GM19043 (cell line): ENCODE measurements at regions not wholly inside any gene's neighbourhood (a gene's known extent, or its start where the extent isn't known, plus 50 kb on each side); places are given as distances from the start of the nearest gene placed in this dataset.

ENCODE experiments used
- ATAC-seq: cut with Tn5 transposase; IDR thresholded peaks from one replicate; pipeline ENCODE4 v1.9.1; 2021; ENCODE audit warnings: low read depth; ENCODE audit not compliant: unreplicated experiment

DNA sequence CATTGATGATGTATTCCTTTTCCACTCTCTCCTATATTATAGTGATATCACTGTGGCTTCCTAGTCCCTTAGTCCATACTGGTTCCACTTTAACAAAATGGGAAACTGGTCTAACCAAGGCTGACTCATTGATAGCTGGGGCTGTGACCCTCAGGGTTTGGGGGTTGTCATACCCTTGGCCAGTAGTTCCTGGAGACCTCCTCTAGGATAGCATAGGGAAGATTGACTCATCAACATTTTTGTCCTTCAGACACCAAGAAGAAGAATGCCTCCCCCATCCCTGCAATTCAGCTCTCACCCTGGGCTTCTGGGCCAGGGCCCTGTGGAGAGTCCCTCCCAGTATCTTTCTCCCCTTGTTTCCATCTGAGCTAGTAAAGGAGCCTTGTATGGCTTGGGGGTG is 68.8 kb upstream of the PRPS1 start:
- ATAC-seq = no peak

DNA sequence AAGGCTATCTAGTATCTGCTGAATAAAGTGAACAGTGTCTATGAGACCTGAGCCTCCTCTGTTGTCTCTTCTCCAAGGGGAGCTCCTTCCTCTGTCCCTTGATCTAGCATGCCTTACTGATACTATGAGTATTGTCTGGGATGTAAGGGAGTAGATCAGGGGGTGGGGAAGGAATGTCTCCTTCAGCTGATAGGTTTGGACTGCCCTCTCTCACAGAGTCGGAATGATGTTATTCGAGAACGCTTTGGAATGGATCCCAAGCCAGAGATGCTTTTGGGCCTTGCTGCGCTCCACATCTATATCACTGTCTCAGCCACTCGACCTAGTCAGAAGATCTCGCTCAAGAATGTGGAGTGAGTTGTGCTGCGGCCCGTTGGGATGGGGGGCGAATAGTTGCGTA is 68.3 kb upstream of the PRPS1 start:
- ATAC-seq = no peak

- ATAC-seq = no peak
Observed at GRCh38 chrX:107560980-107561379, 67.3 kb upstream of the PRPS1 start.

DNA sequence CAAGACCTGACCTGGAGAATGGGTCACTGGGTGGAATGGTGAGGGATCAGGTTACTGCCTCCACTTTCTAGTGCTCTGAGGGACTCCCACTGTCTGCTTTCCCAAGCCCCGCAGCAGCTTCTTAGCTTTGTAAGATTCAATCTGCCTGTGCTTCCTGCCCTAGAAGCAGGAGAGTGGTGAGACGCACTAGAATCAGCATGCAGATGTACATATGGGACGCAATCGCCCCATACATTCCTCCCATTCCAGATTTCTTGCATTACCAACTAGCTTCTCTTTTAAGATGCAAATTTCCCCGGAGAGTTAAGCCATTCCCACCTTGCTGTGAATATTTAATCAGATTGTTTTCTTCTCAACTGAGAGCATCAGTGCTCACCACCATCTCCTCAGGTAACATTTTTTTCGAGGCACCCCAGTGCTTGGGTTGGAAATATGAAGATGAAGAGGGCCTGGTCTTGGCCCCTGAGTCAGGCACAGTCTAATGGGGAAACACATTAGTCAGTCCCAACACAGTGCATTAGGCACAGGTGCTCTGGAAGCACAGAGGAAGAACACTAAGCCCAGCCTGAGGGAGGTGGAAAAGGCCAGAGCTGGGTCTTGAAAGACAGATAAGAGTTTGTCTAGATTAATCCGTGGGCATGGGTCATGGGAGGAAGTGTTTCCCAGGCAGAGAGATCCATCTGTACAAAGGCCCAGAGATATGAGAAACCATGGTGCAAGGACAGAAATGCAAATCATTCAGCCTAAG is 66.7 kb upstream of the PRPS1 start:
- ATAC-seq = no peak

- no peak for ATAC-seq
Observed at GRCh38 chrX:107562482-107562881, 65.8 kb upstream of the PRPS1 start.

GRCh38 chrX:107563824-107564223 is 64.5 kb upstream of the PRPS1 start:
- ATAC-seq = no peak

- no peak for ATAC-seq
Observed at GRCh38 chrX:107565015-107565414, 63.3 kb upstream of the PRPS1 start.

GRCh38 chrX:107565931-107566603 is 62.2 kb upstream of the PRPS1 start:
- no peak for ATAC-seq

GRCh38 chrX:107566604-107567262 is 61.6 kb upstream of the PRPS1 start:
- no peak for ATAC-seq

DNA sequence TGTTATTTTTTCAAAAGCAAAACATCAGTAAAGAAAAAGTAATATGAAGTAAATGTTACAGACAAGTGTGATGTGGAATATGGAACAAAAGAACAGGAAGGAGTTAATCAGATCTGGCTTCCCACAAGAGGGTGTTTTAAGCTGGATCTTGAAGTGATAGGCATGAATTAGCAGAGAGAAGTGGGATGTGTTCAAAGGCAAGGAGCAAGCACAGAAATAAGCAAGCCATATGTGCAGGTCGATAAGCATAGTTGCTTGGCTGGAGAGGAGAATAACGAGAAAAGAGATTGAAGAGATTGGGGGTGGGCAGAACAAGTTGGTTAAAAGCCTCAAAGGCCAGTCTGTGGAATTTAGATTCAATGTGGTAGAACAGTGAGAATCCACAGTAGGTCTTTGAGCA is 60.9 kb upstream of the PRPS1 start:
- no peak for ATAC-seq

GRCh38 chrX:107571296-107571998 is 56.9 kb upstream of the PRPS1 start:
- ATAC-seq = no peak

DNA sequence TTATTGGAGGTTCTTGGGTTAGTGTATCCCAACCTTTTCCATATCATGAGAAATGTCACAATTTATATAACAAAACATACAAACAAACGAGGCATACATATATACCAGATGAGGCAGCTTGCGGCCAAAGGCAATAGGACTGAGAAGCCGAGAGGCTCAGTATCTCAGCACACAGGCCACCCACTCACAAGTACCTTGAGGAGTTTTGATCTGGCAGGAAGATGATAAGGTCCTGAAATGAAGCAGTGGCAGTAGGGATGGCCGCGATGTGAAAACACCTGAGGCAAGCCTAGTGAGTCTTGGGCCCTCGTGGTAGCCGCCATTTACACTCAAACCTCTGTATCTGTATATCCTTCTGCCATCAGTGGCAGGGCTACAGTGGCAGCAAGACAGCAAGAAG is 55.3 kb upstream of the PRPS1 start:
- ATAC-seq = no peak

GRCh38 chrX:107574054-107574683 is 54.1 kb upstream of the PRPS1 start:
- ATAC-seq = no peak

DNA sequence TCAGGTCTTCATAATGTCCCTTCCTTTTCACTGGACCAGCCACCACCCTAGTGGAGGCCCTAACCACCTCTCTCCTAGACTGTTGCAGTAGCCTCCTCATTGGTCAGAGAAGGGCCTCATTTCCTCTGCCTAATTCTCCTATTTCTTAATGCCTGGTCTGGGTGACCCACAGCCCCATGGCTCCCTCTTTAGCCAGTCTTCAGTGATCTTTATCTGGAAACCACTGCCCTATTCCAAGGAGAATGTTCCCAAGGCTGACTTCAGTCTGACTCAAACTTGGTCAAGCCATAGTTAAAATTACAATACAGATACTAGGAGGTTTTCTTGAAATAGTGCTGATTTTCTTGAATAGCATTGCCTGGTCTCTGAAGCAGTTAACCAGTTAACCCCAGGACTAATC is 53.6 kb upstream of the PRPS1 start:
- no peak for ATAC-seq

DNA sequence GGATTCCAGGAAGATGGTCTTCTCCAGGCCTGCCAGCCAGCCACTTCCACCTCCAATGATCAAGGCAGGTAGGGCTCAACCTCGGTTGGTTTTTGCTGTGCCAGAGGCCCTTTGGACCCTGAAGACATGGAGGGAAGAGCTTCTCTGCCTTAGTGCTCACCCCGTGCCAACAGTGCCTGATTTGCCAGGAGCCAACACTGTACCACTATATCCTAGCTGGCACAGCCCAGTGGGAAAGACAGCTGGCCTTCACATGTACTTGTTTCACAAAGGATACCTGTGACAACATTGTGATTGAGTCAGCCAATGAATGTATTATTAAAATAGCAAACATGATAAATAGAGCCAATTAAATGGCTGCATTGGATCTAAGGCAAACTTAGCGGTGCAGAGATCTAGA is 51.9 kb upstream of the PRPS1 start:
- no peak for ATAC-seq

GRCh38 chrX:107576841-107577240 is 51.5 kb upstream of the PRPS1 start:
- ATAC-seq = peak; percentile 47

DNA sequence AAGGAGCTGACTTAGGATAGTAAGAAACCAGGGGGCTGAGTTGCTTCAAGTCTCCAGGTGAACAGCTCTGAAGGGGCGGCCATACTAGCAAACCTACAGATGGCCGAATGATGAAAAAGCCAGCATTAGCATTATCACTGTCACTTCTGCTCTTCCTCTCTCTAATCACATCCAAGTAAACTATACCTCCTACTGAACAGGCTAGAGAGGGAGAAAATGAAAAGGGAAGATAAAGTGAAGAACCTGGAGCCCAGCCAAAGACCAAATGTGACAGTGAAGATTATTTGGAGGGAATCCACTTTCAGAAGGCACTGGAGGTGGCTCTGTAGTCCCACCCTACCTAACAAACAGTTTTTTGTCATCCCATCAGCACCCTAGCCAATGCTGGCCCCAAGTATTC is 50.4 kb upstream of the PRPS1 start:
- ATAC-seq = no peak
